ENCODE measurements at regions not wholly inside any gene's neighbourhood (a gene's known extent, or its start where the extent isn't known, plus 50 kb on each side); places are given as distances from the start of the nearest gene placed in this dataset.

DNA sequence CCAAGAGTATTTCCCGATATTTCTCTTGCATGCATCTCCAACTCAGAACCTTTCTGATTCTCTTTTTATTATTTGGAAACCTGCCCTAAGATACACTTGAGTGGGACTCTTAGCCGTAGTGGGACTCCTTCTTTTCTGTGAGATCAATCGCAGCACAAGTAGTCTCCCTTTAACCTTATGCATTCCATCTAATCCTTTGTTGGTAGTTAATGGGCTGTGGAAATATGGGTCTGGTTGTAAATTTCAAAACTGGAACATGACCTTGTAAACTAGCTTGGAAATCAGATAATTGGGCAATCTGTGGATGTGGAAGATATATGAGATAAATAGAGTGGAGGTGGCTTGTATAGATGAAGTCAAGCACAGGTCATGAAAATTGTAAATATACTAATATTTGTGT lies 350.0 kb downstream of the NDFIP2 start (continued):
- TF ChIP-seq SMAD4 (CRISPR knock-in tag; IDR thresholded peaks at IDR 0.05) (no peak), FOXJ3 (CRISPR knock-in tag; IDR thresholded peaks at IDR 0.05; ENCODE audit: borderline replicate concordance) (no peak), SP1 (CRISPR knock-in tag; conservative IDR thresholded peaks at IDR 0.05) (no peak), OVOL2 (CRISPR knock-in tag; IDR thresholded peaks at IDR 0.05; ENCODE audit: borderline replicate concordance) (no peak), PRRX2 (CRISPR knock-in tag; IDR thresholded peaks at IDR 0.05) (no peak)
- TF ChIP-seq, protein P1, sequence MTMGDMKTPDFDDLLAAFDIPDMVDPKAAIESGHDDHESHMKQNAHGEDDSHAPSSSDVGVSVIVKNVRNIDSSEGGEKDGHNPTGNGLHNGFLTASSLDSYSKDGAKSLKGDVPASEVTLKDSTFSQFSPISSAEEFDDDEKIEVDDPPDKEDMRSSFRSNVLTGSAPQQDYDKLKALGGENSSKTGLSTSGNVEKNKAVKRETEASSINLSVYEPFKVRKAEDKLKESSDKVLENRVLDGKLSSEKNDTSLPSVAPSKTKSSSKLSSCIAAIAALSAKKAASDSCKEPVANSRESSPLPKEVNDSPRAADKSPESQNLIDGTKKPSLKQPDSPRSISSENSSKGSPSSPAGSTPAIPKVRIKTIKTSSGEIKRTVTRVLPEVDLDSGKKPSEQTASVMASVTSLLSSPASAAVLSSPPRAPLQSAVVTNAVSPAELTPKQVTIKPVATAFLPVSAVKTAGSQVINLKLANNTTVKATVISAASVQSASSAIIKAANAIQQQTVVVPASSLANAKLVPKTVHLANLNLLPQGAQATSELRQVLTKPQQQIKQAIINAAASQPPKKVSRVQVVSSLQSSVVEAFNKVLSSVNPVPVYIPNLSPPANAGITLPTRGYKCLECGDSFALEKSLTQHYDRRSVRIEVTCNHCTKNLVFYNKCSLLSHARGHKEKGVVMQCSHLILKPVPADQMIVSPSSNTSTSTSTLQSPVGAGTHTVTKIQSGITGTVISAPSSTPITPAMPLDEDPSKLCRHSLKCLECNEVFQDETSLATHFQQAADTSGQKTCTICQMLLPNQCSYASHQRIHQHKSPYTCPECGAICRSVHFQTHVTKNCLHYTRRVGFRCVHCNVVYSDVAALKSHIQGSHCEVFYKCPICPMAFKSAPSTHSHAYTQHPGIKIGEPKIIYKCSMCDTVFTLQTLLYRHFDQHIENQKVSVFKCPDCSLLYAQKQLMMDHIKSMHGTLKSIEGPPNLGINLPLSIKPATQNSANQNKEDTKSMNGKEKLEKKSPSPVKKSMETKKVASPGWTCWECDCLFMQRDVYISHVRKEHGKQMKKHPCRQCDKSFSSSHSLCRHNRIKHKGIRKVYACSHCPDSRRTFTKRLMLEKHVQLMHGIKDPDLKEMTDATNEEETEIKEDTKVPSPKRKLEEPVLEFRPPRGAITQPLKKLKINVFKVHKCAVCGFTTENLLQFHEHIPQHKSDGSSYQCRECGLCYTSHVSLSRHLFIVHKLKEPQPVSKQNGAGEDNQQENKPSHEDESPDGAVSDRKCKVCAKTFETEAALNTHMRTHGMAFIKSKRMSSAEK (CRISPR knock-in tag; IDR thresholded peaks at IDR 0.05; ENCODE audit: borderline replicate concordance) = no peak
- TF ChIP-seq, protein P2, sequence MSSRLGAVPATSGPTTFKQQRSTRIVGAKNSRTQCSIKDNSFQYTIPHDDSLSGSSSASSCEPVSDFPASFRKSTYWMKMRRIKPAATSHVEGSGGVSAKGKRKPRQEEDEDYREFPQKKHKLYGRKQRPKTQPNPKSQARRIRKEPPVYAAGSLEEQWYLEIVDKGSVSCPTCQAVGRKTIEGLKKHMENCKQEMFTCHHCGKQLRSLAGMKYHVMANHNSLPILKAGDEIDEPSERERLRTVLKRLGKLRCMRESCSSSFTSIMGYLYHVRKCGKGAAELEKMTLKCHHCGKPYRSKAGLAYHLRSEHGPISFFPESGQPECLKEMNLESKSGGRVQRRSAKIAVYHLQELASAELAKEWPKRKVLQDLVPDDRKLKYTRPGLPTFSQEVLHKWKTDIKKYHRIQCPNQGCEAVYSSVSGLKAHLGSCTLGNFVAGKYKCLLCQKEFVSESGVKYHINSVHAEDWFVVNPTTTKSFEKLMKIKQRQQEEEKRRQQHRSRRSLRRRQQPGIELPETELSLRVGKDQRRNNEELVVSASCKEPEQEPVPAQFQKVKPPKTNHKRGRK (CRISPR knock-in tag; IDR thresholded peaks at IDR 0.05; ENCODE audit: borderline replicate concordance) = no peak
- TF ChIP-seq, protein P3, sequence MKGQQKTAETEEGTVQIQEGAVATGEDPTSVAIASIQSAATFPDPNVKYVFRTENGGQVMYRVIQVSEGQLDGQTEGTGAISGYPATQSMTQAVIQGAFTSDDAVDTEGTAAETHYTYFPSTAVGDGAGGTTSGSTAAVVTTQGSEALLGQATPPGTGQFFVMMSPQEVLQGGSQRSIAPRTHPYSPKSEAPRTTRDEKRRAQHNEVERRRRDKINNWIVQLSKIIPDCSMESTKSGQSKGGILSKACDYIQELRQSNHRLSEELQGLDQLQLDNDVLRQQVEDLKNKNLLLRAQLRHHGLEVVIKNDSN (CRISPR knock-in tag; IDR thresholded peaks at IDR 0.05) = no peak
- TF ChIP-seq, protein P4, sequence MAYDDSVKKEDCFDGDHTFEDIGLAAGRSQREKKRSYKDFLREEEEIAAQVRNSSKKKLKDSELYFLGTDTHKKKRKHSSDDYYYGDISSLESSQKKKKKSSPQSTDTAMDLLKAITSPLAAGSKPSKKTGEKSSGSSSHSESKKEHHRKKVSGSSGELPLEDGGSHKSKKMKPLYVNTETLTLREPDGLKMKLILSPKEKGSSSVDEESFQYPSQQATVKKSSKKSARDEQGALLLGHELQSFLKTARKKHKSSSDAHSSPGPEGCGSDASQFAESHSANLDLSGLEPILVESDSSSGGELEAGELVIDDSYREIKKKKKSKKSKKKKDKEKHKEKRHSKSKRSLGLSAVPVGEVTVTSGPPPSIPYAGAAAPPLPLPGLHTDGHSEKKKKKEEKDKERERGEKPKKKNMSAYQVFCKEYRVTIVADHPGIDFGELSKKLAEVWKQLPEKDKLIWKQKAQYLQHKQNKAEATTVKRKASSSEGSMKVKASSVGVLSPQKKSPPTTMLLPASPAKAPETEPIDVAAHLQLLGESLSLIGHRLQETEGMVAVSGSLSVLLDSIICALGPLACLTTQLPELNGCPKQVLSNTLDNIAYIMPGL (CRISPR knock-in tag; IDR thresholded peaks at IDR 0.05) = no peak

DNA sequence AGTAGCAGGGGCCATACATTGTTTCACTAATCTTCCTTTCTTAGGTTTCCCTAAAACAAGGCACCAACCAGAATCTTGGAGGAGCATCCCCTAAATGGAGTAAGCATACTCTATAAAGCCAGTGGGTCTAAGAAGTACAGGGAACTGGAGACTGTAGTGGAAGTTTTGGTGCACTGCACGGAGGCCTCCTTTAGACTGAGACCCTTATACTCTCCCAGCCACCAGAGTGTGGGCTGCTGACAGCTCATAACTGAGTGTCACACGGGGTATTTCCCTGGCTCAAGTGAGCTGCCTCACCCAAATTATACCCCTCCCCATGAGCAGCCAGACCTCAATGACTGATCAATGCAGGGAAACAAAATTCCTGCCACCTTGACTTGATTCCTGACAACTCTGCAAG lies 349.5 kb downstream of the NDFIP2 start:
- Mint-ChIP-seq H3K27ac (no peak overlapping the region), H3K4me3 (no peak overlapping the region), H3K36me3 (peaks cover 3% of the 10 kb centered on the region; the same call in 1 of the 2 replicates), H3K27me3 (ENCODE audit: low read depth) (no peaks in the 10 kb centered on the region), H3K9me3 (peaks cover 7% of the 10 kb centered on the region), H3K4me1 (peaks cover 9% of the 10 kb centered on the region; the same call in 1 of the 2 replicates)
- TF ChIP-seq, protein P5, sequence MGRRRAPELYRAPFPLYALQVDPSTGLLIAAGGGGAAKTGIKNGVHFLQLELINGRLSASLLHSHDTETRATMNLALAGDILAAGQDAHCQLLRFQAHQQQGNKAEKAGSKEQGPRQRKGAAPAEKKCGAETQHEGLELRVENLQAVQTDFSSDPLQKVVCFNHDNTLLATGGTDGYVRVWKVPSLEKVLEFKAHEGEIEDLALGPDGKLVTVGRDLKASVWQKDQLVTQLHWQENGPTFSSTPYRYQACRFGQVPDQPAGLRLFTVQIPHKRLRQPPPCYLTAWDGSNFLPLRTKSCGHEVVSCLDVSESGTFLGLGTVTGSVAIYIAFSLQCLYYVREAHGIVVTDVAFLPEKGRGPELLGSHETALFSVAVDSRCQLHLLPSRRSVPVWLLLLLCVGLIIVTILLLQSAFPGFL (CRISPR knock-in tag; IDR thresholded peaks at IDR 0.05; ENCODE audit: borderline replicate concordance) = no peak
- TF ChIP-seq GTF2I (CRISPR knock-in tag; conservative IDR thresholded peaks at IDR 0.05) = no peak
- TF ChIP-seq, protein P6, sequence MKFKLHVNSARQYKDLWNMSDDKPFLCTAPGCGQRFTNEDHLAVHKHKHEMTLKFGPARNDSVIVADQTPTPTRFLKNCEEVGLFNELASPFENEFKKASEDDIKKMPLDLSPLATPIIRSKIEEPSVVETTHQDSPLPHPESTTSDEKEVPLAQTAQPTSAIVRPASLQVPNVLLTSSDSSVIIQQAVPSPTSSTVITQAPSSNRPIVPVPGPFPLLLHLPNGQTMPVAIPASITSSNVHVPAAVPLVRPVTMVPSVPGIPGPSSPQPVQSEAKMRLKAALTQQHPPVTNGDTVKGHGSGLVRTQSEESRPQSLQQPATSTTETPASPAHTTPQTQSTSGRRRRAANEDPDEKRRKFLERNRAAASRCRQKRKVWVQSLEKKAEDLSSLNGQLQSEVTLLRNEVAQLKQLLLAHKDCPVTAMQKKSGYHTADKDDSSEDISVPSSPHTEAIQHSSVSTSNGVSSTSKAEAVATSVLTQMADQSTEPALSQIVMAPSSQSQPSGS (CRISPR knock-in tag; IDR thresholded peaks at IDR 0.05; ENCODE audit: borderline replicate concordance, low read depth) = no peak
- TF ChIP-seq, protein P7, sequence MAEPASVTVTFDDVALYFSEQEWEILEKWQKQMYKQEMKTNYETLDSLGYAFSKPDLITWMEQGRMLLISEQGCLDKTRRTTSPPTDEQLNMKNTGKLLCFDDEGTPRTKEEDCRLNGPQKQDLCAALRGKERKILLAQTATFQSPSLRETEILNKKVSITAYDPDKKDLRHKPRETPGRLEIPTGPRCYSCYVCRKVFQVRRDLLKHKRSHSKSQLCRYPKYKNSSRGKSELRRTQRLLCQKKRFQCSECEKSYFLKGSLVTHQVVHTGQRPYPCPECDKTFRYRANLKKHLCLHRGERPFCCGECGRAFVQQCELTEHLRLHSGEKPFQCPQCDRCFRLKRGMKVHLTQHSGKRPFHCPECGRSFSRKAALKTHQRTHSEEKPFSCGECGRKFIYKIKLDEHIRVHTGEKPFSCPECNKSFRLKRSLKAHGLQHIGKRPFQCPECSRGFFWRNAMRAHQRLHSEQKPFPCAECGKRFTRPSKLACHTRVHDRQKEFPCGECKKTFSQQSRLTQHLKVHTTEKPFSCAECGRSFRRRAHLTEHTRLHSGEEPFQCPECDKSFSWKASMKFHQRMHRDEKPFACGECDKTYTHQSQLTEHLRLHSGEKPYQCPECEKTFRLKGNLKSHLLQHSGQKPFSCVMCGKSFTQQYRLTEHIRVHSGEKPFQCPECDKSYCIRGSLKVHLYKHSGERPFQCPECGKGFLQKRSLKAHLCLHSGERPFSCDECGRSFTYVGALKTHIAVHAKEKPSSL (CRISPR knock-in tag; conservative IDR thresholded peaks at IDR 0.05) = no peak
- no peak for TF ChIP-seq NR2C2 (CRISPR knock-in tag; IDR thresholded peaks at IDR 0.05)
- TF ChIP-seq, protein P8, sequence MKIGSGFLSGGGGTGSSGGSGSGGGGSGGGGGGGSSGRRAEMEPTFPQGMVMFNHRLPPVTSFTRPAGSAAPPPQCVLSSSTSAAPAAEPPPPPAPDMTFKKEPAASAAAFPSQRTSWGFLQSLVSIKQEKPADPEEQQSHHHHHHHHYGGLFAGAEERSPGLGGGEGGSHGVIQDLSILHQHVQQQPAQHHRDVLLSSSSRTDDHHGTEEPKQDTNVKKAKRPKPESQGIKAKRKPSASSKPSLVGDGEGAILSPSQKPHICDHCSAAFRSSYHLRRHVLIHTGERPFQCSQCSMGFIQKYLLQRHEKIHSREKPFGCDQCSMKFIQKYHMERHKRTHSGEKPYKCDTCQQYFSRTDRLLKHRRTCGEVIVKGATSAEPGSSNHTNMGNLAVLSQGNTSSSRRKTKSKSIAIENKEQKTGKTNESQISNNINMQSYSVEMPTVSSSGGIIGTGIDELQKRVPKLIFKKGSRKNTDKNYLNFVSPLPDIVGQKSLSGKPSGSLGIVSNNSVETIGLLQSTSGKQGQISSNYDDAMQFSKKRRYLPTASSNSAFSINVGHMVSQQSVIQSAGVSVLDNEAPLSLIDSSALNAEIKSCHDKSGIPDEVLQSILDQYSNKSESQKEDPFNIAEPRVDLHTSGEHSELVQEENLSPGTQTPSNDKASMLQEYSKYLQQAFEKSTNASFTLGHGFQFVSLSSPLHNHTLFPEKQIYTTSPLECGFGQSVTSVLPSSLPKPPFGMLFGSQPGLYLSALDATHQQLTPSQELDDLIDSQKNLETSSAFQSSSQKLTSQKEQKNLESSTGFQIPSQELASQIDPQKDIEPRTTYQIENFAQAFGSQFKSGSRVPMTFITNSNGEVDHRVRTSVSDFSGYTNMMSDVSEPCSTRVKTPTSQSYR (CRISPR knock-in tag; IDR thresholded peaks at IDR 0.05) = no peak
- no peak for TF ChIP-seq ZBTB21 (CRISPR knock-in tag; IDR thresholded peaks at IDR 0.05; ENCODE audit: borderline replicate concordance)
- no peak for DNase-seq (ENCODE audit: low spot score)
- CTCF ChIA-PET = no interaction called here
- no peak for ATAC-seq
- POLR2A ChIA-PET = no interaction called here
